NCI-H345 treated with DMSO at 0.1 percent for 48 hours (cell line): ENCODE measurements at regions not wholly inside any gene's neighbourhood (a gene's known extent, or its start where the extent isn't known, plus 50 kb on each side); places are given as distances from the start of the nearest gene placed in this dataset.
"Not testable (repeated sequence)": the region's sequence is repeated elsewhere in the genome, so short reads cannot be mapped to it uniquely, and the experiment has no call there.

Experiments
- DNase-seq: peaks from one replicate; lab custom pipeline; 2025; ENCODE audit not compliant: unreplicated experiment; lab: John Stamatoyannopoulos, UW

DNA sequence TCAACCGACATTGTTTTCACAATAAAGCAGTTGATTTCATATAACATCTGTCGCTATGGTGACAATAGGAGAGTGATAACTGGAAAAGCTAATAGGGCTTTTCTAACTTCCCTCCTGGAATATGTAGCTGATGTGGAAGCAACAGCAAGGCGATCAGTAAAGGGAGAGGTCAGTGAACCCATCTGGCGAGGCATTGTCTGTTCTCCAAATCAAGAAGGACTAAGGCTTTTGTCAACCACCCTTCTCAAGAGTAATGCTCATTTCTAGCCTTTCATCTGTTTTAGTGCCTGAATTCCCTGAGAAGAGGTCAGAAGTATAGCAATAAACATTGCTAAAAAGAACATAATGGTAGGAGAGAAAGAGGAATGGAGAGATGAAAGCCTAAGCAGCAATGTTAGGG, 201.3 kb downstream of the AKAP7 start:
- no peak for DNase-seq

DNA sequence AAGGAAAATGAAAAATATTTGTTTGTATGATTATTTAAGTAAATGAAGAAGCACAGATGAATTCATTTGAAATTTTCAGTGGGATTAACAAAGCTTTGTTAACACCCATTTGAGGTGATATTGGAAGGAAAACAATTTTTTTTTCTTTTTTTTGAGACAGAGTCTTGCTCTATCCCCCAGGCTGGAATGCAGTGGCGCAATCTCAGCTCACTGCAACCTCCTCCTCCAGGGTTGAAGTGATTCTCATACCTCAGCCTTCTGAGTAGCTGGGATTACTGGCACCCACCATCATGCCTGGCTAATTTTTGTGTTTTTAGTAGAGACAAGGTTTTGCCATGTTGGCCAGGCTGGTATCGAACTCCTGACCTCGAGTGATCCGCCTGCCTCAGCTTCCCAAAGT, 211.6 kb downstream of the AKAP7 start:
- DNase-seq: not testable (repeated sequence)

DNA sequence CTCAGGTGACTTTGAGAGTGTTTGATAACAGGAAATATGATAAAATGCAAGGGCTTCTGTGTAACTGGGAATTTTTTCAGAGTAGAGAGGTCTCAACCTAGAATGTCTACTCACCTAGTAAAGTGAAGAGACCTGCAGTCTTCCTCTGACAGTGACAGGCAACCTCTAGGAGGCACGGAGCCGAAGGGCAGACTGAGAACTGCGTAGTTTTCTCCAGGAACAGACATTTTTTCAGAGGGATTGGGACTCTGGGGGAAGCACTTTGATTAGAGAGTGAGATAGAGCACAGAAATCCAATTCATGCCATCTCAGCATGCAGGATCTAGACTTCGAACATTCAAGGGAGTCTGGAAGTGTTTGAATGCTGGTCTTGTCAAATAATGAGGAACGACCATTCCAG, 213.3 kb downstream of the AKAP7 start:
- DNase-seq: no peak

DNA sequence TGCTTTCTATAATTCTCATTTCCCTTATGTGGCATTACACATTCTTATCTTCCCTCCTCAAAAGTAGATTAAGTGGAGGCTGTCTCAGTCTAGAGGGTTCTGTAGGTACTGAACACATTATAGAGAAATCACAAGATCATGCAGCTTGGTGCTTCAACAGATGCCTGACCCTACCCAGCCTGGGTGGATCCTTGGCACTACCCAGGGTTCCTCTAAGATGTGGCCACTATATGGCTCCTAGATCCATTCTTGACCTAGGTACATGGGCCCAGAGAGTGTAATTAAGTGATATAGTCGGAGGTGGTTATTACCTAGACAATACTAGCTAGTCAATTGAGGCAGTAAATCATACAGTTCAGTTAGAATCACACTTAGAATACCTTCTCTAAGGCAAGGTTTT, 213.9 kb downstream of the AKAP7 start:
- DNase-seq: no peak

DNA sequence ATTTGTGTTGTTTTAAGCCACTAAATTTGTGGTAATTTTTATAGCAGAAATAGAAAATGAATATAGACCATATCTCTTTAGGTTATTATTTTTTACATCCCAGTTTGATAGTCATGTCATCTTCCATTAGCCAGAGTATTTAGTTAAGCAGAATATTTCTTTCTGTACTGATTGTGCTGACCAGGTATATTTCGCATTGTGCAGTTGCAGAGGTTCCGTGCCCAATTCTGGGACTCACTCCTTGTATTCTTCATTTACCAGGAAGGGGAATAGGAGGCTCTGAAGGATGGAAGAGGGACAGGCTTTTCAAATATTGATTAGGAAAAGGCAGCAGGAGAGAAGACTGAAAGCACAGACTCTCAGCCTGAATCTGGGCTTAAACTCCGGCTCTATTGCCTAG, 217.8 kb downstream of the AKAP7 start:
- no peak for DNase-seq

DNA sequence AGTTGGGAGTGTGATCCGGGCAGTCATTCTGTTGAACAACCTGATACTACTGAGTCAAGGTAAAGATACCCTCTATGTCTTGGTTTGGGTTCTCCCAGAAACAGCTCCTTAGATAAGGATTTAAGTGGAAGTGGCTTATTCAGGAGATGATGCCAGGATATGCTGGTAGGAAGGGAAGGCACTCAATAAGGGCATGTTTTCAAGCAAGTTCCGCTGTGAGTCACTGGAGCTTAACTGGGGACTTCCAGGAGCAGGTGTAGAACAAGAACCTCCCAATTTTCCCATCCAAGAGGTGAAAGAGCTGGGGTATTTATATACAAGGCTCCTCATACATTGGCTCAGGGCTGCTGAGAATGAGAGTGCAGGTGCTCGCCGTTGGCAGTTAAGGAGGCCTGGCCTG, 218.6 kb downstream of the AKAP7 start:
- no peak for DNase-seq

DNA sequence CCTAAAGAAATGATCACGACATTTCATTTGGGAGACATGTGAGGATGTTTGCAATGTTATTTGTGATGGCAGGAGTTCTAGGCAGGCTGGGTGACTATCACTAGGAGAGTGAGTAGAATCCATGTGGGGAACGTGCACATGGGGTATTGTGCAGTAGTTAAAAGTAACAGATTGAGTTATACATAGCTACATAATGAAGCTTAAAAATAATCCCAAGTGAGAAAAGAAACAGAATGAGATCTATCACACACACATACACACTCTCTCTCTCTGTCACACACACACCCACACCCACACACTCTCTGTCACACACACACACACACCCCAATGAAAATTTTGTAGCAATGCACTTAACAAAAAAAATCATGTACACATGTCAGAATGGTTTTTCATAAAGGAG, 218.7 kb upstream of the ARG1 start:
- DNase-seq: no peak

DNA sequence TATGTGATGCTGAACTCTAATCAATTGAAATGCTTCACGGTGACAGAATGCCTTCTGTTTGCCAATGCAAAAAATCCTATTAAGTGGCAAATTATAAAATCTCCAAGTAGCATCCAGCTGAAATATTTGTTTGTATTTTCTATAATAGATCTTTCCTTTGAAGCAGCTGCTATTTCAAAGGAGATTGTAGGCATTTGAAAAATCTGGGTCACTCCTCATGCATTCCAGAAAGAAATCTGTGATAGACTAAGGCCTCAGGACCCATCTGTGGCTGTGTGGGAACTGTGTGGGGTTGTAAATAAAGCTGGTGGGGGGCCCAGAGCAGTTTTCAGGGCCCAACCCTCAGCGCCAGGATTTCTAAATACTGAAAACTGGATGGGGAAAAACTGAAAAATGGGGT, 216.9 kb upstream of the ARG1 start:
- DNase-seq: no peak

DNA sequence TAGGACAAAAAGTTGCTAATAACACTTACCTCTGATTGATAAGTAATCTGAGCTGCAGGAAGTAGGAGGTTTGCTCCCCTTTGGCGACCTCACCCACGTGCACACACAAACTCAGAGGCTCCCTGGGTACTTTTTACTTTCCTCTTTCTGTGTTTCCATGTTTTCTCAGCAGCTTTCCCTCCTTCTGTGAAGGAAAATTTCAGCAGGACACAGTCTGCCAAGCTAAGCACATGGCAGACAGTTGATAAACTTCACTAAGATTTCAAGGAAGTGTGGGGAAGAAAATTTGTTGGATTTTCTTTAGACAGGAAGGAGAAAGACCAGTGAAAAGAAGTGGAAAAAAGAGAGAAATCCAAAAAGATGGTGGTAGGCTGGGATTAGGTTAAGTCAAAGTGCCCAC, 215.5 kb upstream of the ARG1 start:
- no peak for DNase-seq

DNA sequence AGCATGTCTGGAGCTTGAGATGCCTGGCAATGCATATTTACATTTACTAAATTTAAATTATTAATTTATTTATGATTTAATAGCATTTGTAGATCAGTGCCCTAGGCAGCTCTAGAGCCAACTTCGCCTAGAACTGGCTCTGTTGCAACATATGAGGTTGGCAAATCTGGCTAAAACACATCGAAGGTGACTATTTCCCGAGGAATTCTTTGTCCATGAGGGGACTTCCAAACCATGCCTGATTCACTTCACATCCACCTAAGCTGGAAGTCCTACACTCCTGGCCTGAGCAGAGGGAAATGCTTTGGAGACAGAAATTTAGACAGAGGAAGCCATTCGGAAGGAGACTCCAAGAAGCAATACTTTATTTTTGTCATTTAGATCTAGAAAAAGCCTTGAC, 211.0 kb upstream of the ARG1 start:
- DNase-seq: no peak

DNA sequence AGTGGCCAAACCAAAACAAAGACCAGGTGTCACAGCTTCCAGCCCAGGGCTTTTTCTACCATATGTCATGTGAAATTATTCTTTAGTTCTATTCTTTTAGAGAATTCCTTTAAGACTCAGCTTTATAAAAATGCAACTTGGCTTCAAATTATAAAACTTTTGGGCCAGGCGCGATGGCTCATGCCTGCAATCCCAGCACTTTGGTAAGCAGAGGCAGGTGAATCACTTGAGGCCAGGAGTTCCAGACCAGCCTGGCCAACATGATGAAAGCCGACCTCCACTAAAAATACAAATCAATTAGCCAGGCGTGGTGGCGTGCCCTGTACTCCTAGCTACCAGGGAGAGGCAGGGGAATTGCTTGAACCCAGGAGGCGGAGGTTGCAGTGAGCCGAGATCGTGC, 210.3 kb upstream of the ARG1 start:
- DNase-seq: no peak

DNA sequence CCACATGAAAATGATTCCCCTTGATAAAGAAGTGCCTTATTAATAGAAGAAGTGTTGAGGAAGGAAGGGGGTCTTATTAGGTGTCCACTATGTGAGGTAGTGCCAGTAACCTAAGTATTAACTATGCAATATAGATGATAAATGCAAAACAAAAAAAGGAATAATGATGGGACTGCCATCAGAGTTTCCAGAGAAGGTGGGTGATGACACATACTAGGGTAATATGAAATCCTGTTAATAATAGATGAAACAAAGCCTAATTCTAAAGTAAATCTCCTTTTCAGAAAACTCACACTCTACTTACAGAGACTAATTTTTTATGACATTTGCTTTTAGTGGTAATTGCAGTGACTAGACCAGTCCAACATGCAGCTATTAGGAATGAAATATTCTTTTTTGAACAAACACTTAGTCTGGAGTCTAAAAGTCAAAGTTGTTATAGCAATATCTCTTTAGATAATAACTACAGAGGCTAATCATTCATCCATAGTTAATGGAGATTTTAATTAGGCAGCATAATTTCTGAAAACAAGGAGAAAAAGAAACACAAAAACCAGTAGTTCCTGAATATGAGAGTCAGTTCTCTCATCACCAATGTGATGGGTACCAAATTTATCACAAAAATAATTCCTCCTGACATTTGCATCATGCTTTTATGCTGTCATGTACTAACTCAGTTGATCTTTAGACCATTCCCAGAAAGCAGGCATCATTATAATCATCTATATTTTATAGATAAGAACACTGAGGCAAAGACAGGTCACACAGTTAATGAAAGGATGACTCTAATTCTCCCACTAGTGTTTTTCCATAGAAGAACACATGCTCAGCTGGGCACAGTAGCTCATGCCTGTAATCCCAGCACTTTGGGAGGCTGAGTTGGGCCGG, 208.8 kb upstream of the ARG1 start:
- no peak for DNase-seq

DNA sequence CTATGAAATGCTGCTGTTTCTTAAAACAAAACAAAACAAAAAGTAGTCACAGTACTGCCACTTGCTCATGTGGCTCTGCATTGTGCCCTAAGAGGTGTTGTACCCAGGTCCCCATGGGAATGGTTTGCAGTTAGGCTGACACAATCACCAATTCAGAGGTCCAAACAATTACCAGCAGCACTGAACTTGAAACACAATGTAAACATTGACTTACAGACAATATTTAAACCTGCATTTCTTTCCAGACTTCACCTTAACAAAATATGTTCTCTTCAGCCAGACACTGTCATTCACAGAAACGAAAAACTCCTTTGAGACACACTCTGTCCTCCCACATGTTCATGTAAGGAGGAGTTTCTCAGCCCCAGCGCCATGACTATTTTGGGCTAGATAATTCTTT, 206.8 kb upstream of the ARG1 start:
- no peak for DNase-seq

DNA sequence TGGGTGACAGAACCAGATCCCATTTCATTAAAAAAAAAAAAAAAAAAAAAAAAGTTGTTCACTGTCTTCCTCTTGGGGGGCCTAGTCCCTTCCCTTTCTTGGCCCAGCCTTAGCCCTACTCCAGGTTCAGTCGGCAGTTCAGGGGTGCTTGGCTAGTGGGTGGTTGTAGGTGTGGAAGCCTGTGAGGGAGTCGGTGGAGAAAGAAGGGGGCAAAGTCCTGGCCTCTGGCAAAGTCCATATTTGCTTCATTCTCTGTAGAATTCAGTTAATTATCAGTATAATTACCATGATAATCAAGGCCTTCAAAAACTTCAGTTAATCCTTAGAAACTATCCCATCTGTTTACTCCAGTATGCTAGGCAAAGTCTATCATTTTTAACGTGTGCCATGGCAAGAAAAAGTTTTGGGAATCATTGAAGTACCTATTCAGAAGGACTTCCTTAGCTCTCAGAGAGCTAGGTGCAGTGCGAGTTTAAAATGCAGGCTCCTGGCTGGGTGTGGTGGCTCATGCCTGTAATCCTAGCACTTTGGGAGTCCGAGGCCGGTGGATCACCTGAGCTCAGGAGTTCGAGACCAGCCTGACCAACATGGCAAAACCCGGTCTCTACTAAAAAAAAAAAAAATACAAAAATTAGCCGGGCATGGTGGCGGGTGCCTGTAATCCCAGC, 205.7 kb upstream of the ARG1 start:
- no peak for DNase-seq

DNA sequence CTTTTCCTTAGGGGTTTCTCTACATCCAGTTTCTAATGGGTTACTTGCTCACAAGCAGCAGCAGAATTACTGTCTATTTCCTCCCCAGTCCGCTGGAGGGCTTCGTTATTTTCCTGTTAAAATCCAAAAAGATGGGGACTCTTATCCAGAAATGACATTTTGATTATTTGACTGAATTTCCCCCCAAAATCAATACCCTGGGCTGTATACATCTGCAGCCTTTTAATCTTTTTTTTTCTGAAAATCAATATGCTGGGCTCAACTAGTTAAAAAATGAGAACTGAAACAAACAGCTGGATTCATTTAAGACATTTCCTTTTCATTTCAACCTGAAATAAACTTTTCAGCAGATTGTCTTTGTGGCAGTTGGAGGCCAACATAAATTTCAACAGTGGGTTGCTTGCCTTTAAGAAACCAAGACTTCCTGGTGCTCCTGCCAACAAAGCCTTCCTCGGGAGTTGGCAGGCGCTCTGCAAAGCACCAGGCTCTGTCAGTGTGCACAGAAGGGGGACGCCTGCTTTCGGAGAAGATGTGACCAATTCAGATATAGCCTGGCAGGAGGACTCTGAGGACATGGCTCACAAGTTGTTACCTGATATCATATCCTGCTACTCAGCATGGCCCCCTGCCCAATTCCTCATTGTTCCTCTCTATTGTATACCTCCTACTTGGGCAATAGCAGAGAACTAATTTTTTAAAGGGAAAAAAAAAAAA, 204.7 kb upstream of the ARG1 start:
- peak; percentile 5 for DNase-seq

DNA sequence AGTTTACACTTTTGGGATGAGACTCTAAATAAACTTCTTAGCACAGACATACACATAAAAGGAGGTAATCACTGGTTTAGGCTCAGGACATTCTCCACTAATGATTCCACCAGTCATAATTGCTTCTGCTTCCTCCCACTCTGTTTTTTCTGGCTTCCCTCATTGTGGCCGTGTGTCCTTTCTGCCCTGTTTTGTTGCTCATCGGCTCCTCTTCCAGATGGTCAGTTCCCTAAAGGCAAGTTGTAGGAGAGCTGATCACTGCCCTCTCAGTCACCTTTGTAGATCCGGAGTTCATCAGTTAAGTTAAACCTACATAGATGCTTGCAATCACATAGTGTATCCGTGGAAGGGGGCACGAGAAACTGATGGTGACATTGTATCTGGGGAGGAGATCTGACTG, 200.5 kb upstream of the ARG1 start:
- DNase-seq: no peak

DNA sequence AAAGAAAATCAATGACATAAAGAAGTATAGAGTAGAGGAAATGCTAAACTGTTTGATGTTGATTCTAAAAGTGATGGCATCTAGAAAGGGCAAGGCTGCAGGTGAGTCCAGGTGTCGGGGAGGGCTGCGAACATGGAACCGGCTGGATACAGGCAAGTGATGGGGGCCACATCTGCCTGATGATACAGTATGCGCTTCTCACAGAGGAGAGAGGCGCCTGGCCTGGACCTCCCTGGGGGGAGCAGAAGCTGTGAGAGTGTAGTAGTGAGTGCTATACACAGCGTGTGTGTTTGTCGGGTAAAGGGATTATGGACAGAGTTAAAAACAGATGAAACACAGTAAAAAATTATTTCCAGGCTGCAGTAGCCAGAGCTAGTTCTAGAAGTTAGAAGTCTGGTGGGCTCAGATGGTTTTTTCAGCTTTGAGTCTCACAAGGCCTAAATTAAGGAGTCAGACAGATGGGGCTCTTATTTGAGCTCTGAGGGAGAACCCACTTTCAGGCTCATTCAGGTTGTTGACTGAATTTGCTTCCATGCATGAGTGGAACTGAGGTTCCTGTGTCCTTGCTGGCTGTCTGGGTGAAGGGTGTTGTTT, 195.8 kb upstream of the ARG1 start:
- DNase-seq: no peak

DNA sequence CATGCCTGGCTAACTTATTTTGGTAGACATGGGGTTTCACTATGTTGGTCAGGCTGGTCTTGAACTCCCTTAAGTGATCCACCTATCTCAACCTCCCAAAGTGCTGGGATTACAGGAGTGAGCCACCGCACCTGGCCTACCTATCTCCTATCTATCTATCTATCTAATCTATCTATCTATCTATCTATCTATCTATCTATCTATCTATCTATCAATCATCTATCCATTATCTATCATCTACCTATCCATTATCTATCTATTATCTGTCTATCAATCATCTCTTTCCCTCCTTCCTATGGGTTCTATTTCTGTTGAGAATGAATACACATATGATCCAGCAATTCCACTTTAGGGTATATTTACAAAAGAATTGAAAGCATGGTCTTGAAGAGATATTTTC, 194.2 kb upstream of the ARG1 start:
- no peak for DNase-seq

DNA sequence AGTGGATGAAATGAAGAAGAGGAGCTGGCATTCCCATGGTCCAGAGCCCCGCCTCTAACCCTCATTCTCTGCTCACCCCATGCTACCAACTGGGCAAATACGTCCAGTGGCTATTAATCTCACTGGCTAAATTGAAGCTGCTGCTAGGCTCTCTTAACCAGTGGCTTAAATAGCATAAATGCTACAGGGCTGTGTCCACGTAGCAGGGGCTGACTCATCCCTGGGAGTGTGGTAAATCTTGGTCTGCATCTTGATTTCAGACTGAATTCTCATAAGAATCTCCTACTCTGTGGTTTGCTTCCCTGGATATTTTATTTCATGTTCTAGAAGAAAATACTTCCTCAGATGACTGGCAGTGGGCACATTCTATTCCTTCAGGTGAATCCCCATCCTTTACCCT, 193.1 kb upstream of the ARG1 start:
- no peak for DNase-seq

DNA sequence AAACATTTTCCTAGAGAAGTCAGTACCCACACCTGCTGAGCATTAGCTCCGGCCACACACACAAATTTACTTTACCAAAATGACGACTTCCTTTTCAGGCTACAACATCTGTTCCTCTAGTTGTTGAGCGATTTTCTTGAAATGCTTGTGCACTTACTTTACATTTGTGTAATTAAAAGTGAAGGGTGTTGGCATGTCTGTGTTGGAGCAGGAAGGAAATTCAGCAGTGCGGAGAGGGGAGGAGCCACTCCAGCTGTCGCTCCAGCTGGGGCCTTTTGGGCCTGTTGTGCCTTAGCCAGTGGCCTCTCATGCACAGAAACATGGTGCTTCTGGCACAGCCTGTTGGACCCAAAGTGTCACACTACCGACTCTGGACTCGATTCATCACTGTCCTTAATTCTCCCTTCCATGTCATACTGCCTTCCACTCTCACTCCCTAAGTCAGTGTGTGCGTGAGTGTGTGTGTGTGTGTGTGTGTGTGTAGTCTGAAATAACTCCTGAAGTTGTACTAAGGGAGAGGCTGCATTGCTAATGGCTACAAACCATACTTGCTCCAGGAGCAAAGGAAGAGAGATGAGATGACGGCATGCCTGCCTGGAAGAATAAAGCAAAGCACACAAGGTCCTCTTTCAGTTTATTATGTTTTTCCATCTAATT, 191.8 kb upstream of the ARG1 start:
- no peak for DNase-seq

DNA sequence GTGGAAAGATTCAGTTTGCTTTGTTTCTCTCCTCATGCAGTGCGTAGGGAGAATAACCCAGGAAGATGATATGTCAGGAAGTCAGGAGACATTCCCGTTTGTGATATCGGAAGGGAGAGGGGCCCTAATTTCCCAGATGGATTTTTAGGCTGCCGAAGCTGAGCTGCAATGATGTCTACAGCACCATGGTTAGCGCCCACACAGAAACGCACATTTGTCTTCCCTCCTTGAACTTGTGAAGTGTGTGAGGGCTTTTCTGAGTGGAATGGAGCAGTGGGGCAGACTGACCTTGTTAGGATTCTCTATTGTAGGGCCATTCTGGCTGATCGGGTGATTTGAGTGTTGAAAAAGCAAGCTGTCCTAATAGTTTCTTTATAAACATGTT, 191.3 kb upstream of the ARG1 start:
- DNase-seq: no peak
